ENCODE measurements at regions not wholly inside any gene's neighbourhood (a gene's known extent, or its start where the extent isn't known, plus 50 kb on each side); places are given as distances from the start of the nearest gene placed in this dataset.
"Not testable (repeated sequence)": the region's sequence is repeated elsewhere in the genome, so short reads cannot be mapped to it uniquely, and the experiment has no call there.

DNA sequence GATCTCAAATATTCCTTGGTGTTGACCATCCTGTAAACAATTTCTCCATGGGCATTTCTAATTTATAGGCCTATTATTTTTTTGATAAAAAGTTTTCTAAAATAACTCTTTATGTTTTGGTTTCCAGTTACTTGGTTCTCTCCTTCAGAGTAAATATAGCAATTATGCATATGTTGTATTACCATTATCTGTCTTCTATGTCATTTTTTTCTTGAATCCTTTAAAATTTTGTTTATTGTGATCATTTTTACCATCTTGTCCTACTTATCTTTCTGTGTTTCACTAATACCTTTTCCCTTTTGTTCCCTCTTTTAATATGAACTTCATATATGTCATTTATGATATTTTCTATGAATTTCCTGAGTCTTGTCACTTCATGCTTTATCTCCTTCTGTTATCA is 341.1 kb downstream of the PDCD6IP start:
- FAIRE-seq: no peak

- no peak for FAIRE-seq
These were observed 342.2 kb downstream of the PDCD6IP start for GRCh38 chr3:34140616-34141015.

DNA sequence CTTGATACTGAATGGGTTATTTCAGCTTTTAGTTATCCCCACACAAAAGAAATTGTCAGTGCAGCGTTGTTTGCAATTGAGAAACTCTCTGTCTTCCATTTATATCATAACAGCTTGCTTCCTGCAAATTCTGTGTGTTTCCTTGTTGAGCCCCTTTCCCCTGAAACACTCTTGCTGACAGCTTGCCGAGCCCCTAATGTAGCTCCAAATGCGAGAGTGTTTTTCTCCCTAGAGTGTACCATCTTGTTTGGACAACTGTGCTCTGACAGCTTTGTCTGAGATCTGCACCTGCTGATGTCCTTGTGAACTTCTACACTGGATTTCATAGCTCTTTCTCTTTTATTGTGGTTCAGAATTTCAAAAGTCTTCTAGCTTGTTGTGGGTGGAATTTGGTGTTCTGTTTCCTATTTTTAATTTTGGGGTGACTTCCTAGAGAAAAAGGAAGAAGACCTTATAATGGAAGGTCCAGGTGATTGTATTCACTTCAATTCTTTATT is 343.5 kb downstream of the PDCD6IP start:
- FAIRE-seq: no peak

- FAIRE-seq: no peak
These were observed 347.4 kb downstream of the PDCD6IP start for GRCh38 chr3:34145796-34146195.

GRCh38 chr3:34146596-34146995 is 348.2 kb downstream of the PDCD6IP start:
- FAIRE-seq: no peak

DNA sequence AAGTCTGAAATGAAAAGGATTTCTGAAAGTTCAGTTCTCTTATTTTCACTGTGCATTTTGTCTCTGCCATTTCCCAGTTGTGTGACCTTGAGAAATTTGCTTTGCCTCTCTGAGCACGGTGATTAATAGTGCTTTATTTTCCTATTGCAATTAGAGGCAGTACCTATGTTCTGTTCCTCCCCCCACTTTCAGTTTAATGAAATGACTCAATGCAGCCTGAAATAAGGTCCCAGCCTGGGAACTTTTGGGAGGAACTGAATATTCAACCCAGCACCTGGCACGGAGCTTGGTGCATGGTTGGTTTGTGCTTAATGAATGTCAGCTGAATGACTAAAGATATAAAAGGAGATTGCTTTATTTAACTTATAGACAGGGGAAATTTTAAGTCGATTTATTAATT is 352.6 kb downstream of the PDCD6IP start:
- no peak for FAIRE-seq

GRCh38 chr3:34152656-34153055 is 354.2 kb downstream of the PDCD6IP start:
- no peak for FAIRE-seq

GRCh38 chr3:34155108-34155507 is 356.7 kb downstream of the PDCD6IP start:
- no peak for FAIRE-seq

DNA sequence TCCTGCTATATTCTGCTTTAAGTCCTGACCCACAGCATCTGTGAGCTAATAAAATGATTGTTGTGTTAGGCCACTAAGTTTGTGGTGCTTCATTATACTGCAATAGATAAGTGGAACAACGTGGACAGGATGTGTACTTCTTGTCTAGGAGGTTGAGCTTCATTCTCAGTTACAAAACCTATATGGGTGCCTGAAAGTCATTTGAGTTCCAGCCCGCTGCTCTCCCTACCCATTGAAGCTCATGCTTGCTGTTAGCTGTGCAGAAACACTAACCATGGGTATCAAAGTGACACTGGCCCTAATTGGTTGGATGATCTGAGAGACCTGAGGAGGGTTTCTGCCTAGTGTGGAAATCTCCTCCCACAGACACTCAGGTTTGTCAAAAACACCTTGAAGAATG is 357.2 kb downstream of the PDCD6IP start:
- FAIRE-seq: no peak

GRCh38 chr3:34157491-34157890 is 359.1 kb downstream of the PDCD6IP start:
- FAIRE-seq: no peak

GRCh38 chr3:34159613-34160420 is 361.4 kb downstream of the PDCD6IP start:
- no peak for FAIRE-seq

- not testable (repeated sequence) for FAIRE-seq
These were observed 371.2 kb downstream of the PDCD6IP start for GRCh38 chr3:34169636-34170035.

GRCh38 chr3:34174740-34175139 is 376.3 kb downstream of the PDCD6IP start:
- no peak for FAIRE-seq

GRCh38 chr3:34175636-34176176 is 377.3 kb downstream of the PDCD6IP start:
- no peak for FAIRE-seq

- FAIRE-seq: no peak
These were observed 378.3 kb downstream of the PDCD6IP start for GRCh38 chr3:34176723-34177122.

DNA sequence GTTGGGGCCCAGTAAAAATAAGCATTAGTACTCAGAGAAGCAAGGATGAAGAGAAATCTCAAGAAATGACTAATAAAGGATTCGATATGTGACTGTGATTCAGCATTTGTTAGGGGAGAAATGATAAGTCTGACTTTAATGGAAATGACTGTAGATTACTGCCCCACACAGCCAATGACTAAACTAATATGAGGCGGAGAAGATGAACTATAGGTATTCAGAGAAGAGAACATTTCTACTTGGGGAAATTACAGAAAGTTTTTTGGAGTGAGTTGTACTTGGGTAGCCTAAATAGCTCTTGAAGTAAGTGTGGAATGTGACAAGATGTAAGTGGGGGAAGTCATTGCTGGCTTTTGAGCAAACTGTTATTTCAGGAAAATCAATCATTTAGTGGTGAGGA is 380.0 kb downstream of the PDCD6IP start:
- no peak for FAIRE-seq

GRCh38 chr3:34179716-34180115 is 381.3 kb downstream of the PDCD6IP start:
- no peak for FAIRE-seq

DNA sequence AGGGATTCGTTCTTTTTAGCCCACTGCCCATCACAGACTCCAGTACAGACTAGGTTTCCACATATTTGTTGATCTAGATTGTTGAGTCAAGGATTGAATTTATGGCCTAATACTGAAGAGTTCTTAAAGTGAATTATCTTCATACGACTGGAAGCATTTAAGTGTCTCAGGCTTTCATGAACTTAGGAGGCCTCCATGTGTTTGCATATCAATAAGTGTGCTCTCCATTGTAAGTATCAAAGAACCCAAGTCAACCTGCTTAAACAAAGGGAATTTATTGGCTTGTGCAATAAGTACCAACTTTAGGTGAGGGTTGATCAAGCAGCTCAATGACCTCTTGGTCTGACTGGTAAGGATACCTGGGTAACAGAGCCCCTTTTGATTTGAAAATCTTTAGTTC is 382.1 kb downstream of the PDCD6IP start:
- no peak for FAIRE-seq

DNA sequence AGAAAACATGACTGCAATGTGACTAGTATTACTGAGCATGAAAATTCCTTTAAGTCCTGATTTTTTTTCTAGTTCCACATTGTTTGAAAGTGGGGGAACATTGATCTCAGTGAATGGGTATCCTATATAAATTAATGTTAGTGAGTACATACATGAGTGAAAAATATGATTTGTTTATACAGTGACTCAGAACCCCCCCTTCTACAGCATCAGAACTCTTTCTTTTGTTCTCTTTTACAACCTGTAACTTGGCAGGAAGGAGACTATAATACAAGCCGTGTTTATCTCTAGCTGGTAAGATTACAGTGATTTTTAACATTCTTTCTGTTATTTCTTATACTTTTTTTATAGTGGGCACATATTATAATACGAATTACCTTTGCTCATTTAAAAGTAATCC is 384.7 kb downstream of the PDCD6IP start:
- FAIRE-seq: no peak

GRCh38 chr3:34183611-34184340 is 385.3 kb downstream of the PDCD6IP start:
- no peak for FAIRE-seq

- no peak for FAIRE-seq
These were observed 386.9 kb downstream of the PDCD6IP start for GRCh38 chr3:34185301-34185700.

- FAIRE-seq: no peak
These were observed 390.7 kb downstream of the PDCD6IP start for GRCh38 chr3:34189133-34189532.

DNA sequence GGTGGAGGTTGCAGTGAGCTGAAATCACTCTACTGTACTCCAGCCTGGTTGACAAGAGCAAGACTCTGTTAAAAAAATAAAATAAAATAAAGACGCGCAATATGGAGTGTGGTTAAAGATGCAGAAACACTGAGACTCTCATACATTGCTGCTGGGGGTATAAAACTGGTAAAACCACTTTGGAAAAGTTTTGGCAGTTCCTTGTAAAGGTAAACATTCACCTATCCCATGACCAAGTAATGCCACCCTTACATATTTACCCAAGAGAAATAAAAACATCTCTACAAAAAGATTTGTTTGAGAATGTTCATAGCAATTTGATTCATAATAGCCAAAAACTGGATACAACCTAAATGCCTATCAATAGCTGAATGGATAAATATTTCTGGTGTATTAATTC is 398.5 kb downstream of the PDCD6IP start:
- no peak for FAIRE-seq

- no peak for FAIRE-seq
These were observed 399.9 kb downstream of the PDCD6IP start for GRCh38 chr3:34198309-34198708.

All from endometrium (tissue), 2 donors.